Prostate gland (tissue), 2 donors: ENCODE measurements at regions not wholly inside any gene's neighbourhood (a gene's known extent, or its start where the extent isn't known, plus 50 kb on each side); places are given as distances from the start of the nearest gene placed in this dataset.

Experiments used
- CTCF ChIP-seq, 4 experiments: fragments of 200-600 bp in 2 of 4; fragments of 450-650 bp in 2 of 4; sonication (generic) in 2 of 4; IDR thresholded peaks; 1 replicate in 3 of 4; 2 replicates in 1 of 4; pipeline ENCODE4 v1.5.1; 2016 to 2019; ENCODE audit warnings: antibody characterized with exemption in 4 of 4, mild to moderate bottlenecking in 2 of 4, moderate library complexity in 2 of 4
- POLR2A ChIP-seq: fragments of 450-650 bp; IDR thresholded peaks from one replicate; pipeline ENCODE4 v1.6.1; 2016; ENCODE audit warnings: antibody characterized with exemption, mild to moderate bottlenecking
- POLR2AphosphoS5 ChIP-seq: sonication (generic); formaldehyde crosslinking; IDR thresholded peaks from one replicate; pipeline ENCODE4 v1.6.1; 2017; ENCODE audit warnings: antibody characterized with exemption

GRCh38 chr9:117992006-117992405 is 287.8 kb downstream of the TLR4 start:
- no peak for TF ChIP-seq CTCF (IDR thresholded peaks at IDR 0.05)
- TF ChIP-seq POLR2AphosphoS5 = no peak
- no peak for TF ChIP-seq POLR2A
